AG09309 (cell line): ENCODE measurements at regions not wholly inside any gene's neighbourhood (a gene's known extent, or its start where the extent isn't known, plus 50 kb on each side); places are given as distances from the start of the nearest gene placed in this dataset.

ENCODE experiments used
- DNase-seq: peaks from one replicate; pipeline ENCODE4 v3.0.0-alpha.2; 2010; ENCODE audit warnings: low read depth
- H3K4me3 ChIP-seq: 2 replicates; pipeline ENCODE4 v1.5.1; 2011; ENCODE audit warnings: mild to moderate bottlenecking, low read depth, low read length, moderate library complexity; ENCODE audit not compliant: control insufficient read depth
- CTCF ChIP-seq: IDR thresholded peaks from 2 replicates; pipeline ENCODE4 v1.5.1; 2011; ENCODE audit warnings: mild to moderate bottlenecking, low read depth, low read length, inconsistent platforms; ENCODE audit not compliant: insufficient read depth, control insufficient read depth; ENCODE audit errors: missing control alignments

- no peak overlapping the region for H3K4me3 ChIP-seq
- DNase-seq: peak; percentile 11
- TF ChIP-seq CTCF: no peak
Observed at GRCh38 chr2:71830497-71831192, 317.0 kb downstream of the CYP26B1 start.

- no peak for DNase-seq
- TF ChIP-seq CTCF: no peak
- H3K4me3 ChIP-seq: no peak overlapping the region
Observed at GRCh38 chr2:71829008-71829407, 318.7 kb downstream of the CYP26B1 start.

- TF ChIP-seq CTCF: no peak
- no peak overlapping the region for H3K4me3 ChIP-seq
- DNase-seq: no peak
Observed at GRCh38 chr2:71827973-71828372, 319.7 kb downstream of the CYP26B1 start.

GRCh38 chr2:71827524-71827901 is 320.1 kb downstream of the CYP26B1 start:
- no peak for DNase-seq
- H3K4me3 ChIP-seq: no peak overlapping the region
- TF ChIP-seq CTCF: no peak

GRCh38 chr2:71826826-71827523 is 320.7 kb downstream of the CYP26B1 start:
- no peak for TF ChIP-seq CTCF
- H3K4me3 ChIP-seq: no peak overlapping the region
- DNase-seq: no peak

- DNase-seq: no peak
- no peak overlapping the region for H3K4me3 ChIP-seq
- no peak for TF ChIP-seq CTCF
Observed at GRCh38 chr2:71826299-71826698, 321.4 kb downstream of the CYP26B1 start.
